GM19328 (cell line): ENCODE measurements at regions not wholly inside any gene's neighbourhood (a gene's known extent, or its start where the extent isn't known, plus 50 kb on each side); places are given as distances from the start of the nearest gene placed in this dataset.

ENCODE experiments used
- ATAC-seq: cut with Tn5 transposase; IDR thresholded peaks from one replicate; pipeline ENCODE4 v1.9.1; 2021; ENCODE audit warnings: mild to moderate bottlenecking, moderate library complexity; ENCODE audit not compliant: unreplicated experiment

- ATAC-seq, result no peak
These were observed 299.9 kb upstream of the HABP2 start for GRCh38 chr10:113252650-113253618.

DNA sequence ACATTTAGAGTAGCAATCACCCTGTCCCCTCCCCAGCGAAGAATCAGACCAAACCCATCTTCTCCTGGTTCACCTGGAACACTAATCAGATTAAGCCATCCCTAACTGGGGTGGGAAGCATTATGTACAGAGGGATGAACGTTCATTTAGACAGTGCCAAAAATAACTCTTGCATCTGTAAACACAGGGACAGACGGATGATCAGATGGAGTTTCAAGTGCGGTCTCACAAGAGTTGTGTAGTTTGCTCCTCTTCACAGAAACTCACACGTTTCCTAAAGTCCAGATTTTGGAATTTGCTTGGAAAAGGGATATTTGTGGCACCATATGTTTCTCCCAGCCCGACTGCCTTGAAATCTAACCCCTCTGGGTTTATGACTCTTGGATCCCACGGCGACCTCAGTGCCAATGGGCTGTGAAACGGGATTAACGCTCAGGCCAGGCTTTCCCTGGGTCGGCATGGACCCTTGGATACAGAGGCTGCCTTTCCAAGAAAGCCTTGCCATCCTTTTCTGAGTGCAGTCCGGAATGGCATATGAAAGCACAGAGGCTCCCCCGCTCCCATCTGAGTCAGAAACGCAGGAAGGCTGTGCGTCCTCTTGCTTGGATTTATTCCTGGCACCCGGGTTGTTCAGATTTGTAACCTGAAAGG is 293.2 kb upstream of the HABP2 start:
- no peak for ATAC-seq

GRCh38 chr10:113261161-113261560 is 291.7 kb upstream of the HABP2 start:
- no peak for ATAC-seq

GRCh38 chr10:113261611-113262091 is 291.2 kb upstream of the HABP2 start:
- no peak for ATAC-seq

- ATAC-seq, result no peak
These were observed 289.8 kb upstream of the HABP2 start for GRCh38 chr10:113263056-113263455.

DNA sequence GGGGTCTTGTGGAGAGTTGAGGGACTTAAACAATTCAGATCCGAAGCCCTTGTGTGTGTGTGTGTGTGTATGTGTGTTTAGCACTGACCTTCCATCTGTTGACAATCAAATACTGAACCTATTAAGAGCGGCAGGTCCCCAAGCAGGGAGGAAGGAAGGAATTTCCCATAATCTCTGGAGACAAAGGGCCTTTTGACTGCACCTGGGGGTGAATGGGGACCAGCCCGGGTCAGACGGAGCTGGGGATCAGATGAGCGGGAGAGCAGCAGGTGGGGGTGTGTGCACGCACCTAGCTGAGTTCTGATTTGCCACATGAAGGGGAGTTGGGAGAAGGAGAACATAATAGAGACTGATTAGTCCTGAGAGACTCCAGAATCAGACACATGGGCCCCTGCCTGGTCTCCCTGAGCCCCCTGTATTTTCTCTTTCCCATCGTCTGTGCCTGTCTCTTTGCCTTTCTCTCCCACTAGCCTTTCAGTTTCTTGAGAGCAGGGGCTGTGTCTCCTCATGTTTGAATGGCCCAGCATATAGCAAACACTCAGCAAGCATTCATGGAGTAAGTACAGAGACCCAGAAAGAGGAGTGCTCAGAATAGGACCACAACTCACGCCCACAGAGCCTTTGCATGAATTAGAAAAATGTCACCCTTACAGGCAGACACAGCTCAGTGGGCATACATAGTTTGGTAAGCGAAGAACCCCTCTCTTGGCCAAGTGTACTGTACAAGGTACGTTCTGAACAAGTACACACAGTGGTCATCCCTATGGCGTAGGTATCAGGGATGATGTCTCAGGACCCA is 288.3 kb upstream of the HABP2 start:
- peak; percentile 48 for ATAC-seq

GRCh38 chr10:113266147-113266546 is 286.7 kb upstream of the HABP2 start:
- no peak for ATAC-seq

DNA sequence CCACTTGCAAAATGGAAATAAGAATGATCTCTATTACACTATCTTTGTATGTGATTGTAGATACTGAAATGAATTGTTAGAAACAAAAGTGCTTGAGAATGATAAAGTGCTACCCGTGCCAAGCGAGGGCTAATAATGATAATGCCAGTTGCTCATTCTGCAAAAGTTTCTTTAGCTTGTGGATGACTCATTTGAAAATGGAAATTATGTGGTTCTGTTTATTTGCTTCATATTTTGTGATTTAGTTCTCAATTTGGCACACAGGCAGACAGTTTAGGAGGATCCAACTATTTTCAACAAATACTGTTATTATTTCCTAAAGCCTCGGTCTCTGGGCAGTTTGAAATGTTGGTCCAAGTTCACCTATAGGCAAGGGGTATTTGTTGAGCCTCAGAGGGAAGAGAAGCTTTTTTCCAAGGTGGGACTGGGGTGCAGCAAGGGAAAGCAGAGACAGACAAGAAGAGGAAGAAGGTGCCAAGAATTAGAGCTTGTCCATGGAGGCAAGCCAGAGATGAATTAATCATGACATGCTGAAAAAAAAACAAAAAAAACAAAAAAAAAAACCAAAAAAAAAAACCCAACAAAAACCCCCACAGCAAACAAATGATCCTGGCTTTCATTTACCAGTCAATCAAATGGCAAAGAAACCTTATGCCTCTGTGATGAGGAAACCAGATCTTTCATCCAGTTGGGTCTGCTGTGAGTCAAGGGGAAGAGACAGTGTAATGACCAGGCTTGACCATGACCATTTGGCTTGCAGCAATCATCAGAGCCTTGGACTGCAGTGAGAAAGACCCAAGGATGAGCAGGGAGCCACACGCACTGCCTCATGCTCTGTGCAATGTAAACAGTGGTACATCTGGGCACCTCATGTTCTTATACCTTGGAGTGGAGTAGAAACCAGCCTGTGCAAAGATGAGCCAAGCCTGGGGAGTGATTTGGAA is 285.0 kb upstream of the HABP2 start:
- no peak for ATAC-seq

- ATAC-seq, result no peak
These were observed 283.5 kb upstream of the HABP2 start for GRCh38 chr10:113269333-113269732.

DNA sequence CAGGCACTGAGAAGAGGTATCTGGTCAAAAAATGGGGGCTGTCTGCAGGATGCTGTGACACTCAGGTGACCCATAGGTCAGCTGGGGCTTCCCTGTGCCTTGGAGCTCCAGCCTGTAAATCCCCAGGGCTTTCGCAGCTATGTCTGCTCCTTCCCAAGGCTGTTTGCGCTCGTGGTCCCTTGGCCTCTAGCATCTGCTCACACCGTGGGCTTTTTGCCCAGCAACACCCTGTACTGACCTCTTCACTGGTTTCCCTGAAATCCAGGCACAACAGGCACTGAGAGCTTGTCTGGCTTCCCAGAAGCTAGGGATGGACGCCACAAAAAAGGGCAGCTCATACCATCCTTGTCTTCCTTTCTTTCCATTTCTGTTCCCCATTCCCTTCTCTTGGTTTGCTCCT is 280.3 kb upstream of the HABP2 start:
- no peak for ATAC-seq

GRCh38 chr10:113273181-113274163 is 279.4 kb upstream of the HABP2 start:
- ATAC-seq, result no peak

DNA sequence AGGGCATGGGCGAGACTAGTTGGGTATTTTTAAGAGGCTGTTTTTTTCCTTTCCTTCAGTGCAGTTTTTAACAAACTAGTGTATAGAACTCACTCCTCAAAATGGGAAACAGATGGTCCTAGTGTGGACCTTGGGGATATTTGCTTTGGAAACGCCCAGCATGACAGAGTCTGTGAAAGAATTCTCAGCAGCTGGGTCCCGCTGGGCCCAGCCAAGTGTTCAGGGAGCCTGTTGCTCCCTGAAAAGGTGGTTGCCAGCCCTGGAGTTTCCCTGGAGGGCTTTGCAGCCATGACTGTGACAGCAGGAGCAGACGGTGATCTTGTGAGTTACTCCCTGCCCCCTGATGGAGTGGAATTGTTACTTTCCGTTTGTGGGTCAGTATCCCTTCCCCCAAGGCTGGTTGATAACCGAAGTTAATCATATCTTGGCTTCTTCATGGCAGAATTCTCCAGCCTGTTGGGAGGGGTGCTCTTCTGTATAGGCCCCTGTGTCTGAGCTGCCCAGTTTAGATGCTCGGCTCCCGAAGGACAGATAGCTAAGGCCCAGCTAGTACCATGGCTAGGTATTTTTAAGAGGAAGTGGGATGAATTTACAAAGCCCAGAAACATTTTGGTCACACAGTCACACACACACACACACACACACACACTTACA is 278.6 kb upstream of the HABP2 start:
- ATAC-seq, result no peak

GRCh38 chr10:113278221-113278620 is 274.6 kb upstream of the HABP2 start:
- no peak for ATAC-seq

DNA sequence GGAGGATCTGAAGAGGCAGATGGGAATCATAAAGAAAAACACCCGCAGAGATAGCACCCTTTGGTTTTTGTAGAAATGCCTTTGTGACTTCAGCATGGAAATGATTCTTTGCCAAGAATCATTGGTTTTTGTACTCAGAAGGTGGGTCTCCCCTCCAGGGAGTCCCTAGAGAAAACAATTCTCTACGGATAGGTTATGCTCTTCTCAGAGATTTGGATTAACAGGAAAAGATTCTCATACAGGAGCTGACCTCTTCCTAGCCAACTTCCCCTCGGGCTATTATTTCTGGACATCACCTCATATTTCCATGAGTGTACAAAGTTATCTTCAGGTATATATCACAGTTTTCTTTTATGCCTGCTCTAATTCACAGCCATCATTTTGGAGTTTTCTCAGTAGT is 274.2 kb upstream of the HABP2 start:
- no peak for ATAC-seq

DNA sequence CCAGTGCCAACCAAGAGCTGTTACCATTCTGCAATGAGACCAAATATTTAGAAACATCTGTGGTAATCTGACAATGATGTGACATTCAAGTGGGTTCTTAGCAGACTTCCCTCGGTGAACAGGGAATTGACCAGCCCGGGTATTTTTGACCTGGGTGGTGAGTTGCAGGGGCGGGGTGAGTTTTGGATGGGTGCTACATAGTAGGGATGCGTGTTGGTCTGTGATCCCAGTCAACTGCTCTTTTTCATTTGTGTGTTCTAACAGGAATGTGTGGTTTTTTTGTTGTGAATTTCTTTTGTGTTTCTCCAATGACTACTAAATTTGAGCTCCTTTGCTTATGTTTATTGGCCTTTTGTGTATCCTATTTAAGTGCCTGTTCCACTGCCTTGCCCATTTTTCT is 273.6 kb upstream of the HABP2 start:
- ATAC-seq, result no peak

GRCh38 chr10:113282564-113282963 is 270.3 kb upstream of the HABP2 start:
- no peak for ATAC-seq

GRCh38 chr10:113283189-113283588 is 269.7 kb upstream of the HABP2 start:
- ATAC-seq, result no peak

DNA sequence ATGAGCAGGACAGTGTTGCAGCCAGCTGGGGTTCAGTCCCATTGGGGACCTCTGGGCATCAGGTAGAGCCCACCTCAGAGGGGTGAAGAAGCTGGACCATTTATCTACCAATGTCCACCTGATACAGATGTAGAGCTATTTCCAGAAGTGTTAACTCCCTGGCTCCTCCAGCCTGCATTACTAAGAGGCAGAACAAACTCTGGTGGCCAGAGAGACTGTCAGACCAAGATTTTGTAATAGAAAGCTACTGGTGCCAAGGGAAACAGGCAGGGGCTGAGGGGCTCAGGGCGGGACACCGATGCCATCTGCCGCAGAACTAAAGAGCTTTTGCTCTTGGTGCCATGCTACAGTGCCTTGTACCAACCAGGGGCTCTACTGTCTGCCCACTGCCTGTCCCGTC is 268.2 kb upstream of the HABP2 start:
- ATAC-seq, result no peak
